GM12873 (cell line): ENCODE measurements at regions not wholly inside any gene's neighbourhood (a gene's known extent, or its start where the extent isn't known, plus 50 kb on each side); places are given as distances from the start of the nearest gene placed in this dataset.

Source experiments
- CTCF ChIP-seq: IDR thresholded peaks from 2 replicates; pipeline ENCODE4 v1.5.1; 2012; ENCODE audit warnings: low read depth, mild to moderate bottlenecking, moderate library complexity, low read length, control low read depth; ENCODE audit not compliant: insufficient read depth; ENCODE audit errors: missing control alignments

DNA sequence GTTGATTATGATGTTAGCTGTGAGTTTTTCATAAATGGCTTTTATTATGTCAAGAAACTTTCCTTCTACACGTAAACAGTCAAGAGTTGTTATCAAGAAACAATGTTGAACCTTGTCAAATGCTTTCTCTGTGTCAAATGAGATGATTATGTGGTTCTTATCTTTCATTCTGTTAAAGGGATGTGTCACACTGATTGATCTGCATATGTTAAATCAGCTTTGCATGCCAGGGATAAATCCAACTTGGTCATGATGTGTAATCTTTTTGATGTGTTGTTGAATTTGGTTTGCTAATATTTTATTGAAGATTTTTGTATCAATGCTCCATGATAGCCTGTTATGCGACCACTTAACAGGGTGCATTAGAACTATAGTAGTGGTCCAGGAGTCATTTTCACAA, 107.3 kb downstream of the C1QL2 start:
- TF ChIP-seq CTCF = no peak

GRCh38 chr2:119049968-119050704, 108.1 kb downstream of the MARCO start:
- TF ChIP-seq CTCF = peak; percentile 18
